ENCODE measurements at regions not wholly inside any gene's neighbourhood (a gene's known extent, or its start where the extent isn't known, plus 50 kb on each side); places are given as distances from the start of the nearest gene placed in this dataset.
"Not testable (repeated sequence)": the region's sequence is repeated elsewhere in the genome, so short reads cannot be mapped to it uniquely, and the experiment has no call there.

- Histone ChIP-seq H3F3A (ENCODE audit: low read length, unreplicated experiment) (no peaks in the 10 kb centered on the region), H3K4me2 (ENCODE audit: low read length) (no peak overlapping the region), H3K27ac (ENCODE audit: low read length) (no peak overlapping the region), H3K9ac (ENCODE audit: low read length) (no peak overlapping the region), H3K79me2 (ENCODE audit: low read length) (no peaks in the 10 kb centered on the region), H3K36me3 (ENCODE audit: low read depth, low read length) (no peaks in the 10 kb centered on the region), H2AFZ (ENCODE audit: low read length) (no peak overlapping the region), H4K20me1 (ENCODE audit: low read length) (no peaks in the 10 kb centered on the region), H3K9me2 (replicated peaks; ENCODE audit: low read length) (no peaks in the 10 kb centered on the region), H3K4me3 (ENCODE audit: low read length) (no peak overlapping the region), H3K27me3 (ENCODE audit: low read length) (no peaks in the 10 kb centered on the region), H3K4me1 (ENCODE audit: insufficient read depth, low read length) (no peaks in the 10 kb centered on the region), H3K9me3 (ENCODE audit: low read length) (0 out of 2 replicates have a peak, but pooled peaks cover 3% of the 10 kb centered on the region)
- ATAC-seq (no peak; the same call in 1 of the 2 replicates), DNase-seq (peak; percentile 8)
- ChIA-PET POLR2A (ENCODE audit: unreplicated experiment) (no interaction called here), CTCF (interaction anchor here (0.5 kb wide), 1 partner anchor 106 kb away, joined by 3 read pairs; no protein-coding TSS in a partner anchor)
- TF ChIP-seq EZH2phosphoT487 (IDR thresholded peaks at IDR 0.05; ENCODE audit: borderline replicate concordance, low read length) = no peak
- TF ChIP-seq CTCF (conservative IDR thresholded peaks at IDR 0.05; ENCODE audit: low read depth, low read length) = peak; percentile 45
- BruUV-seq (replicated peaks) = no TSS peak
- intact Hi-C loops (cut with micrococcal nuclease) = no loop called here
These were observed 846.7 kb downstream of the TMEM121 start for GRCh38 chr14:106372870-106373652.

GRCh38 chr14:106373653-106374110 lies 847.3 kb downstream of the TMEM121 start:
- H3F3A ChIP-seq (ENCODE audit: low read length, unreplicated experiment); H3K9ac ChIP-seq (ENCODE audit: low read length); POLR2A ChIA-PET (ENCODE audit: unreplicated experiment); H3K9me2 ChIP-seq (replicated peaks; ENCODE audit: low read length); H2AFZ ChIP-seq (ENCODE audit: low read length); H3K36me3 ChIP-seq (ENCODE audit: low read depth, low read length); intact Hi-C loops (cut with micrococcal nuclease); H3K27ac ChIP-seq (ENCODE audit: low read length); BruUV-seq (replicated peaks); H3K4me1 ChIP-seq (ENCODE audit: insufficient read depth, low read length); ATAC-seq; CTCF ChIA-PET; H3K27me3 ChIP-seq (ENCODE audit: low read length); H3K4me3 ChIP-seq (ENCODE audit: low read length); H3K79me2 ChIP-seq (ENCODE audit: low read length); H3K9me3 ChIP-seq (ENCODE audit: low read length); DNase-seq; H4K20me1 ChIP-seq (ENCODE audit: low read length); H3K4me2 ChIP-seq (ENCODE audit: low read length): not testable (repeated sequence)

GRCh38 chr14:106377432-106377831 lies 851.0 kb downstream of the TMEM121 start:
- Histone ChIP-seq H3K4me1 (ENCODE audit: insufficient read depth, low read length) (no peaks in the 10 kb centered on the region), H3K9me3 (ENCODE audit: low read length) (0 out of 2 replicates have a peak, but pooled peaks cover 3% of the 10 kb centered on the region), H3K27me3 (ENCODE audit: low read length) (no peaks in the 10 kb centered on the region), H3K4me2 (ENCODE audit: low read length) (no peak overlapping the region), H2AFZ (ENCODE audit: low read length) (no peak overlapping the region), H3K79me2 (ENCODE audit: low read length) (no peaks in the 10 kb centered on the region), H3K36me3 (ENCODE audit: low read depth, low read length) (no peaks in the 10 kb centered on the region), H3K9ac (ENCODE audit: low read length) (no peak overlapping the region), H4K20me1 (ENCODE audit: low read length) (no peaks in the 10 kb centered on the region), H3K9me2 (replicated peaks; ENCODE audit: low read length) (no peaks in the 10 kb centered on the region), H3K27ac (ENCODE audit: low read length) (no peak overlapping the region), H3K4me3 (ENCODE audit: low read length) (no peak overlapping the region), H3F3A (ENCODE audit: low read length, unreplicated experiment) (no peaks in the 10 kb centered on the region)
- TF ChIP-seq EZH2phosphoT487 (IDR thresholded peaks at IDR 0.05; ENCODE audit: borderline replicate concordance, low read length) (no peak), CTCF (conservative IDR thresholded peaks at IDR 0.05; ENCODE audit: low read depth, low read length) (no peak), EZH2 (IDR thresholded peaks at IDR 0.05; ENCODE audit: low read length, unreplicated experiment) (no peak)
- intact Hi-C loops (cut with micrococcal nuclease) = no loop called here
- POLR2A ChIA-PET (ENCODE audit: unreplicated experiment) = no interaction called here
- BruUV-seq (replicated peaks) = no TSS peak
- CTCF ChIA-PET = no interaction called here
- no peak for DNase-seq
- ATAC-seq = no peak
